Tibial nerve (tissue), 4 donors: ENCODE measurements at regions not wholly inside any gene's neighbourhood (a gene's known extent, or its start where the extent isn't known, plus 50 kb on each side); places are given as distances from the start of the nearest gene placed in this dataset.

Experiments used
- DNase-seq, 2 donors: peaks; one replicate each; pipeline ENCODE4 v3.0.0-alpha.2; 2019; ENCODE audit warnings: low spot score in 2 of 2
- H3K27ac ChIP-seq, 4 donors: fragments of 200-600 bp; sonication (generic) in 3 of 4; one replicate each; pipeline ENCODE4 v1.5.1; 2017 to 2019; ENCODE audit warnings: mild to moderate bottlenecking in 1 of 4
- H3K27me3 ChIP-seq, 2 donors: fragments of 200-600 bp; sonication (generic) in 1 of 2; one replicate each; pipeline versions ENCODE4 v1.5.1 to v1.6.0; 2017 to 2019
- H3K36me3 ChIP-seq, 3 donors: fragments of 200-600 bp; sonication (generic); one replicate each; pipeline ENCODE4 v1.5.1; 2018 to 2019
- H3K4me1 ChIP-seq, 4 donors: fragments of 200-600 bp; sonication (generic) in 3 of 4; one replicate each; pipeline ENCODE4 v1.5.1; 2017 to 2019
- H3K4me3 ChIP-seq, 4 donors: fragments of 200-600 bp; sonication (generic) in 3 of 4; one replicate each; pipeline ENCODE4 v1.5.1; 2017 to 2019; ENCODE audit warnings: mild to moderate bottlenecking in 1 of 4, moderate library complexity in 1 of 4
- H3K9me3 ChIP-seq, 4 donors: fragments of 200-600 bp; sonication (generic) in 3 of 4; one replicate each; pipeline ENCODE4 v1.5.1; 2017 to 2019
- CTCF ChIP-seq, 5 experiments: fragments of 200-600 bp in 3 of 5; fragments of 450-650 bp in 2 of 5; sonication (generic) in 3 of 5; IDR thresholded peaks; one replicate each; pipeline ENCODE4 v1.5.1; 2016 to 2019; ENCODE audit warnings: antibody characterized with exemption in 5 of 5, mild to moderate bottlenecking in 3 of 5, moderate library complexity in 2 of 5
- EP300 ChIP-seq, 2 donors: sonication (generic); formaldehyde crosslinking; IDR thresholded peaks; one replicate each; pipeline ENCODE4 v1.6.1; 2017; ENCODE audit warnings: antibody characterized with exemption in 2 of 2, mild to moderate bottlenecking in 1 of 2
- POLR2A ChIP-seq, 2 donors: fragments of 450-650 bp; IDR thresholded peaks; one replicate each; pipeline ENCODE4 v1.6.1; 2017; ENCODE audit warnings: antibody characterized with exemption in 2 of 2, mild to moderate bottlenecking in 2 of 2, moderate library complexity in 2 of 2
- WGBS, 2 donors: methylation state at CpG; one replicate each; pipeline ENCODE4 v1.1.5; 2018; 5-methylcytosine and 5-hydroxymethylcytosine counted together

GRCh38 chr11:110935018-110935640 lies 222.9 kb upstream of the ARHGAP20 start:
- Histone ChIP-seq H3K27ac (no peak overlapping the region), H3K4me1 (no peaks in the 10 kb centered on the region), H3K27me3 (no peaks in the 10 kb centered on the region), H3K4me3 (no peak overlapping the region), H3K36me3 (no peaks in the 10 kb centered on the region), H3K9me3 (no peaks in the 10 kb centered on the region)
- no peak for DNase-seq
- TF ChIP-seq EP300 (IDR thresholded peaks at IDR 0.05) = no peak
- TF ChIP-seq POLR2A (IDR thresholded peaks at IDR 0.05) = no peak
- TF ChIP-seq CTCF (IDR thresholded peaks at IDR 0.05) = no peak
- WGBS, 2 donors = 82 to 89% methylated on average over 2 of the region's 2 CpGs

- Histone ChIP-seq H3K4me3 (no peak overlapping the region), H3K27ac (no peak overlapping the region), H3K9me3 (no peaks in the 10 kb centered on the region), H3K4me1 (no peaks in the 10 kb centered on the region), H3K36me3 (no peaks in the 10 kb centered on the region), H3K27me3 (no peaks in the 10 kb centered on the region)
- DNase-seq = no peak
- no peak for TF ChIP-seq EP300 (IDR thresholded peaks at IDR 0.05)
- TF ChIP-seq CTCF (IDR thresholded peaks at IDR 0.05) = no peak
- TF ChIP-seq POLR2A (IDR thresholded peaks at IDR 0.05) = no peak
- WGBS, 2 donors = 52 to 67% methylated on average over 1 of the region's 1 CpG
Measured at GRCh38 chr11:110929129-110929528, 216.9 kb upstream of the ARHGAP20 start.

GRCh38 chr11:110928391-110928790 lies 216.2 kb upstream of the ARHGAP20 start:
- H3K9me3 ChIP-seq = no peaks in the 10 kb centered on the region
- no peak for DNase-seq
- H3K4me1 ChIP-seq = no peaks in the 10 kb centered on the region
- H3K27me3 ChIP-seq = no peaks in the 10 kb centered on the region
- TF ChIP-seq CTCF (IDR thresholded peaks at IDR 0.05) = no peak
- TF ChIP-seq POLR2A (IDR thresholded peaks at IDR 0.05) = no peak
- no peak for TF ChIP-seq EP300 (IDR thresholded peaks at IDR 0.05)
- H3K4me3 ChIP-seq = no peak overlapping the region
- no peaks in the 10 kb centered on the region for H3K36me3 ChIP-seq
- H3K27ac ChIP-seq = no peak overlapping the region
- 82 to 92% methylated on average over 2 of the region's 2 CpGs for WGBS, 2 donors

- peak overlapping the region in 2 of 4 donors; percentile 25 to 42 for H3K27ac ChIP-seq
- WGBS, 2 donors = 53 to 72% methylated on average over 3 of the region's 3 CpGs
- H3K4me3 ChIP-seq = no peak overlapping the region
- TF ChIP-seq CTCF (IDR thresholded peaks at IDR 0.05) (no peak), POLR2A (IDR thresholded peaks at IDR 0.05) (no peak), EP300 (IDR thresholded peaks at IDR 0.05) (no peak)
- no peak for DNase-seq
- no peaks in the 10 kb centered on the region for H3K27me3 ChIP-seq
- H3K9me3 ChIP-seq = no peaks in the 10 kb centered on the region
- H3K4me1 ChIP-seq = peaks cover 0 to 23% (median 3%) of the 10 kb centered on the region in 4 donors
- no peaks in the 10 kb centered on the region for H3K36me3 ChIP-seq
Measured at GRCh38 chr11:110921742-110922521, 209.7 kb upstream of the ARHGAP20 start.

DNA sequence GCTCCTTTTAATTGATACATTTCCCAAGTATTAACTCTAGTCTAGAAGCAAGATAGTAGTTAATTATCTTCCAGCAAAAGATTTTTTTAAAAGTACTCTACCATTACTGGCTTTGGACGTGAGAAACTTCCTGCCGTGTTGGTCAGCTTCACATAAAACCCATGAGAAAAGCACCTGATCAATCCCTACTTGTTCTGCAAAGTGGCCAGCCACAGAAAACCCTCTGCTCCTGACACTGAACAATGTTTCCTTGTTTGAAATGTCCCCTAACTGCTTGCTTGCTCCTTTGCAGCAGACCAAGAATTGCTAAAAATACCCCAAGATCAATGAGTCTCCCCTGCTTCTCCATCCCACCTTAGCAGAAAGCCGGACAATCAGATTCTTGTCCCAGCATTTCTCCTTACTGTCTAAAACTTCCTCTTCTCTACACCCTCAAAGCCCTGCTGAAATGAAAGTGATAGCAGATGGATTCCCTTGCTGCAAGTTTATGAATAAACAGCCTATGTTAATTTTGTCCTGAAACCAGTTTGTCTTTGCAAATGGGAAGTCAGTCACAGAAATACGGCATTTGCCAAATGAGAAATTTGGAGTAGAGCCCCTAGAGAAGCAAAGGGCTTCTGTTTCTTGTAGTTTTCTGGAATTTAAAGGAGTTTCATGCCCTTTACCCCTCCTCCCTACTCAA lies 207.1 kb upstream of the ARHGAP20 start:
- Histone ChIP-seq H3K27ac (peak overlapping the region in 2 of 4 donors; percentile 8 to 28), H3K4me1 (peaks cover 0 to 23% (median 3%) of the 10 kb centered on the region in 4 donors), H3K9me3 (no peaks in the 10 kb centered on the region), H3K27me3 (no peaks in the 10 kb centered on the region), H3K36me3 (no peaks in the 10 kb centered on the region), H3K4me3 (no peak overlapping the region)
- WGBS, 2 donors = 31 to 38% methylated on average over 4 of the region's 4 CpGs
- no peak for DNase-seq
- TF ChIP-seq CTCF (IDR thresholded peaks at IDR 0.05) (no peak), EP300 (IDR thresholded peaks at IDR 0.05) (no peak), POLR2A (IDR thresholded peaks at IDR 0.05) (no peak)
